Upper lobe of left lung (tissue), 4 donors: ENCODE measurements at regions not wholly inside any gene's neighbourhood (a gene's known extent, or its start where the extent isn't known, plus 50 kb on each side); places are given as distances from the start of the nearest gene placed in this dataset.

Experiments used
- CTCF ChIP-seq, 6 experiments: fragments of 450-650 bp in 4 of 6; fragments of 200-600 bp in 2 of 6; sonication (generic) in 2 of 6; IDR thresholded peaks; one replicate each; pipeline ENCODE4 v1.5.1; 2016 to 2019; ENCODE audit warnings: antibody characterized with exemption in 6 of 6
- POLR2A ChIP-seq, 4 donors: fragments of 450-650 bp; IDR thresholded peaks; one replicate each; pipeline ENCODE4 v1.5.1; 2016 to 2017; ENCODE audit warnings: antibody characterized with exemption in 4 of 4, mild to moderate bottlenecking in 2 of 4

- TF ChIP-seq CTCF (IDR thresholded peaks at IDR 0.05): no peak
- TF ChIP-seq POLR2A (IDR thresholded peaks at IDR 0.05): no peak
Measured at GRCh38 chr3:194035406-194036138, 100.4 kb upstream of the HES1 start.
